ENCODE measurements at regions not wholly inside any gene's neighbourhood (a gene's known extent, or its start where the extent isn't known, plus 50 kb on each side); places are given as distances from the start of the nearest gene placed in this dataset.

GRCh38 chr2:46826569-46827245, 88.9 kb downstream of the MCFD2 start:
- Histone ChIP-seq H3K4me1 (ENCODE audit: control insufficient read depth in 4 of 4, insufficient read depth in 4 of 4, low read length in 3 of 4) (no peaks in the 10 kb centered on the region), H3K4me3 (ENCODE audit: low read depth in 1 of 3, low read length in 3 of 3) (no peak overlapping the region), H3K9me3 (ENCODE audit: control insufficient read depth in 4 of 4, low read length in 3 of 4) (peaks cover 0 to 2% (median 0%) of the 10 kb centered on the region in 4 donors), H3K9ac (ENCODE audit: low read depth in 1 of 2, low read length in 2 of 2) (no peak overlapping the region), H3K36me3 (ENCODE audit: control insufficient read depth in 4 of 4, insufficient read depth in 3 of 4, low read depth in 1 of 4, low read length in 3 of 4) (no peaks in the 10 kb centered on the region), H3K27me3 (ENCODE audit: control insufficient read depth in 4 of 4, insufficient read depth in 4 of 4, low read length in 3 of 4) (no peaks in the 10 kb centered on the region), H3K27ac (ENCODE audit: low read depth in 1 of 2, low read length in 2 of 2) (no peak overlapping the region)
- WGBS: 84% methylated on average over 15 of the region's 15 CpGs
- no peak for TF ChIP-seq HNF4G (IDR thresholded peaks at IDR 0.05)
- TF ChIP-seq JUND (IDR thresholded peaks at IDR 0.05): no peak
- TF ChIP-seq TAF1 (conservative IDR thresholded peaks at IDR 0.05): no peak
- TF ChIP-seq ZBTB33 (IDR thresholded peaks at IDR 0.05): no peak
- no peak for TF ChIP-seq HNF4A (conservative IDR thresholded peaks at IDR 0.05)
- TF ChIP-seq FOXA2 (IDR thresholded peaks at IDR 0.05): no peak
- TF ChIP-seq CTCF (IDR thresholded peaks at IDR 0.05; ENCODE audit: low read depth, low read length, missing input control): no peak
- no peak for DNase-seq (ENCODE audit: low spot score)

DNA sequence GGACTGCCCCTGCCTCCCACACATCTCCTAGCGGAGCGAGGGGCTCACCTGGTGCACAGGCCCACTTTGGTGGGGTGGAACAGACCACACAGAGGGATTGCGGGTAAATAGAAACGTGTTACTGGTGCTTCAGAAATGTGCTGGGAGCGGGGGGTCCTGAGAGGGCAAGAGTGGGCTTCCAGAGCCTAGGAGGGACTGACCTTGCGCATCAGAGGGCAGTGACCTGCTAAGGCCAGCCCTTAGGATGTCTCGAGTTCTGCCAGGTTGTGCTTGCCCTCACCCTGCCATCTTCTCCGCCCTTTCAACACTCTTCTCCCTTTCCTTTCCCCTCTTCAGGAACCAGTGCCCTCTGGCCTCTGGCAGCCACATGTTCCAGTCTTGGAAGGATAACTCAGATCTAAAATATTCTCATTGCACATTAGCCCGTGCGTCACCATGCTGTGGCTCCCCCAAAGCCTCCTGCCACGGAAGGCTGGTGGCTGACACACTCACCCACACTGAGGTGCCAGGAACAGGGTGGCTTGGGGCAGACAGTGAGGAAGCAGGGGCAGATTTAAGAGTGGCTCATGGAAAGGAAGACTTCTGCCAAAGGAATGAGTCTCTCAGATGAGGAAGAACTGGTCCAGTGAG, 89.6 kb downstream of the MCFD2 start:
- H3K9ac ChIP-seq (ENCODE audit: low read depth in 1 of 2, low read length in 2 of 2): no peak overlapping the region
- H3K4me1 ChIP-seq (ENCODE audit: control insufficient read depth in 4 of 4, insufficient read depth in 4 of 4, low read length in 3 of 4): no peaks in the 10 kb centered on the region
- no peak overlapping the region for H3K27ac ChIP-seq (ENCODE audit: low read depth in 1 of 2, low read length in 2 of 2)
- DNase-seq (ENCODE audit: low spot score): no peak
- no peak overlapping the region for H3K4me3 ChIP-seq (ENCODE audit: low read depth in 1 of 3, low read length in 3 of 3)
- no peaks in the 10 kb centered on the region for H3K27me3 ChIP-seq (ENCODE audit: control insufficient read depth in 4 of 4, insufficient read depth in 4 of 4, low read length in 3 of 4)
- no peak for TF ChIP-seq GABPA (IDR thresholded peaks at IDR 0.05 in 1 of 2, conservative IDR thresholded peaks at IDR 0.05 in 1 of 2)
- TF ChIP-seq, protein P1, sequence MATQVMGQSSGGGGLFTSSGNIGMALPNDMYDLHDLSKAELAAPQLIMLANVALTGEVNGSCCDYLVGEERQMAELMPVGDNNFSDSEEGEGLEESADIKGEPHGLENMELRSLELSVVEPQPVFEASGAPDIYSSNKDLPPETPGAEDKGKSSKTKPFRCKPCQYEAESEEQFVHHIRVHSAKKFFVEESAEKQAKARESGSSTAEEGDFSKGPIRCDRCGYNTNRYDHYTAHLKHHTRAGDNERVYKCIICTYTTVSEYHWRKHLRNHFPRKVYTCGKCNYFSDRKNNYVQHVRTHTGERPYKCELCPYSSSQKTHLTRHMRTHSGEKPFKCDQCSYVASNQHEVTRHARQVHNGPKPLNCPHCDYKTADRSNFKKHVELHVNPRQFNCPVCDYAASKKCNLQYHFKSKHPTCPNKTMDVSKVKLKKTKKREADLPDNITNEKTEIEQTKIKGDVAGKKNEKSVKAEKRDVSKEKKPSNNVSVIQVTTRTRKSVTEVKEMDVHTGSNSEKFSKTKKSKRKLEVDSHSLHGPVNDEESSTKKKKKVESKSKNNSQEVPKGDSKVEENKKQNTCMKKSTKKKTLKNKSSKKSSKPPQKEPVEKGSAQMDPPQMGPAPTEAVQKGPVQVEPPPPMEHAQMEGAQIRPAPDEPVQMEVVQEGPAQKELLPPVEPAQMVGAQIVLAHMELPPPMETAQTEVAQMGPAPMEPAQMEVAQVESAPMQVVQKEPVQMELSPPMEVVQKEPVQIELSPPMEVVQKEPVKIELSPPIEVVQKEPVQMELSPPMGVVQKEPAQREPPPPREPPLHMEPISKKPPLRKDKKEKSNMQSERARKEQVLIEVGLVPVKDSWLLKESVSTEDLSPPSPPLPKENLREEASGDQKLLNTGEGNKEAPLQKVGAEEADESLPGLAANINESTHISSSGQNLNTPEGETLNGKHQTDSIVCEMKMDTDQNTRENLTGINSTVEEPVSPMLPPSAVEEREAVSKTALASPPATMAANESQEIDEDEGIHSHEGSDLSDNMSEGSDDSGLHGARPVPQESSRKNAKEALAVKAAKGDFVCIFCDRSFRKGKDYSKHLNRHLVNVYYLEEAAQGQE (IDR thresholded peaks at IDR 0.05): no peak
- TF ChIP-seq EGR1 (IDR thresholded peaks at IDR 0.05; ENCODE audit: low read depth in 2 of 2): no peak
- TF ChIP-seq FOXA2 (IDR thresholded peaks at IDR 0.05): no peak
- no peak for TF ChIP-seq RAD21 (IDR thresholded peaks at IDR 0.05)
- no peak for TF ChIP-seq HNF4A (conservative IDR thresholded peaks at IDR 0.05)
- WGBS: 91% methylated on average over 11 of the region's 11 CpGs
- peaks cover 0 to 2% (median 0%) of the 10 kb centered on the region in 4 donors for H3K9me3 ChIP-seq (ENCODE audit: control insufficient read depth in 4 of 4, low read length in 3 of 4)
- H3K36me3 ChIP-seq (ENCODE audit: control insufficient read depth in 4 of 4, insufficient read depth in 3 of 4, low read depth in 1 of 4, low read length in 3 of 4): no peaks in the 10 kb centered on the region
